Suprapubic skin (tissue), 4 donors: ENCODE measurements at regions not wholly inside any gene's neighbourhood (a gene's known extent, or its start where the extent isn't known, plus 50 kb on each side); places are given as distances from the start of the nearest gene placed in this dataset.

ENCODE experiments used
- DNase-seq, 2 donors: peaks; one replicate each; pipeline ENCODE4 v3.0.0-alpha.2; 2019; ENCODE audit warnings: low spot score in 2 of 2
- H3K27ac ChIP-seq: fragments of 200-600 bp; sonication (generic); one replicate; pipeline ENCODE4 v1.5.1; 2019
- H3K27me3 ChIP-seq: fragments of 200-600 bp; sonication (generic); one replicate; pipeline ENCODE4 v1.5.1; 2019
- H3K36me3 ChIP-seq: fragments of 200-600 bp; sonication (generic); one replicate; pipeline ENCODE4 v1.5.1; 2019
- H3K4me1 ChIP-seq: fragments of 200-600 bp; sonication (generic); one replicate; pipeline ENCODE4 v1.5.1; 2019
- H3K4me3 ChIP-seq: fragments of 200-600 bp; sonication (generic); one replicate; pipeline ENCODE4 v1.5.1; 2019; ENCODE audit warnings: mild to moderate bottlenecking
- H3K9me3 ChIP-seq: fragments of 200-600 bp; sonication (generic); one replicate; pipeline ENCODE4 v1.5.1; 2019
- CTCF ChIP-seq, 2 donors: fragments of 200-600 bp in 1 of 2; fragments of 450-650 bp in 1 of 2; sonication (generic) in 1 of 2; IDR thresholded peaks; one replicate each; pipeline ENCODE4 v1.5.1; 2016 to 2019; ENCODE audit warnings: antibody characterized with exemption in 2 of 2, mild to moderate bottlenecking in 1 of 2, moderate library complexity in 1 of 2
- EP300 ChIP-seq: sonication (generic); formaldehyde crosslinking; IDR thresholded peaks from one replicate; pipeline ENCODE4 v1.6.1; 2017; ENCODE audit warnings: antibody characterized with exemption
- POLR2A ChIP-seq, 2 donors: fragments of 450-650 bp; IDR thresholded peaks; one replicate each; pipeline ENCODE4 v1.6.1; 2017; ENCODE audit warnings: antibody characterized with exemption in 2 of 2, mild to moderate bottlenecking in 2 of 2, moderate library complexity in 2 of 2
- POLR2AphosphoS5 ChIP-seq, 3 donors: sonication (generic); formaldehyde crosslinking; IDR thresholded peaks; one replicate each; pipeline ENCODE4 v1.6.1; 2017; ENCODE audit warnings: antibody characterized with exemption in 3 of 3
- WGBS: methylation state at CpG from one replicate; pipeline ENCODE4 v1.1.5; 2018; 5-methylcytosine and 5-hydroxymethylcytosine counted together

GRCh38 chr1:187626056-187626455 lies 797.3 kb downstream of the PLA2G4A start:
- H3K27ac ChIP-seq, result no peak overlapping the region
- no peaks in the 10 kb centered on the region for H3K36me3 ChIP-seq
- H3K27me3 ChIP-seq, result no peaks in the 10 kb centered on the region
- no peak for DNase-seq
- no peaks in the 10 kb centered on the region for H3K9me3 ChIP-seq
- no peaks in the 10 kb centered on the region for H3K4me1 ChIP-seq
- TF ChIP-seq EP300 (no peak), POLR2AphosphoS5 (IDR thresholded peaks at IDR 0.05) (no peak), POLR2A (IDR thresholded peaks at IDR 0.05) (no peak), CTCF (IDR thresholded peaks at IDR 0.05) (no peak)
- H3K4me3 ChIP-seq, result no peak overlapping the region
- 29% methylated on average over 5 of the region's 5 CpGs for WGBS

DNA sequence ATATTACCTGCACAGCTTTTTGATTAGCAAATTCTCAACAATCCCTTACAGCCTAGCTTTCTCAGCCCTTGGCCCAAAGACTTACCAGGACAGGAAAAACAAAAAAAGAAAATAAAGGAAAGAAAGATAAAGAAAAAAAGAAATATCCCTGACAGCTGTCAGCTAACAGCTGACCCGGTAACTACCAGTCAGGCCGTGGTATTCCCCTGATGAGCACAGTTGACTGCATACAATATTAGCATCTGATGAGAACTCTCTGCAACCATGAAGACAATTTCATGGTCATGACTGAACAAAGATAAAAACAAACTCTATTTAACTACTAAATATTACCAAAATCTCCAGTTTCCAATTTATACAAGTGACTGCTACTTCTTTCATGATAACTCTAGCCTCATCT lies 798.8 kb downstream of the PLA2G4A start:
- peaks cover 4% of the 10 kb centered on the region for H3K9me3 ChIP-seq
- no peak overlapping the region for H3K4me3 ChIP-seq
- H3K4me1 ChIP-seq, result no peaks in the 10 kb centered on the region
- H3K27ac ChIP-seq, result no peak overlapping the region
- no peaks in the 10 kb centered on the region for H3K36me3 ChIP-seq
- no peak for TF ChIP-seq POLR2A (IDR thresholded peaks at IDR 0.05)
- TF ChIP-seq POLR2AphosphoS5 (IDR thresholded peaks at IDR 0.05), result no peak
- no peak for TF ChIP-seq CTCF (IDR thresholded peaks at IDR 0.05)
- no peak for TF ChIP-seq EP300
- WGBS, result 93% methylated on average over 2 of the region's 2 CpGs
- no peak for DNase-seq
- no peaks in the 10 kb centered on the region for H3K27me3 ChIP-seq

- Histone ChIP-seq H3K27ac (no peak overlapping the region), H3K4me1 (no peaks in the 10 kb centered on the region), H3K27me3 (no peaks in the 10 kb centered on the region), H3K9me3 (peaks cover 4% of the 10 kb centered on the region), H3K4me3 (no peak overlapping the region), H3K36me3 (no peaks in the 10 kb centered on the region)
- no peak for TF ChIP-seq EP300
- TF ChIP-seq CTCF (IDR thresholded peaks at IDR 0.05), result no peak
- no peak for TF ChIP-seq POLR2AphosphoS5 (IDR thresholded peaks at IDR 0.05)
- DNase-seq, result no peak
Measured at GRCh38 chr1:187629075-187629474, 800.3 kb downstream of the PLA2G4A start.

DNA sequence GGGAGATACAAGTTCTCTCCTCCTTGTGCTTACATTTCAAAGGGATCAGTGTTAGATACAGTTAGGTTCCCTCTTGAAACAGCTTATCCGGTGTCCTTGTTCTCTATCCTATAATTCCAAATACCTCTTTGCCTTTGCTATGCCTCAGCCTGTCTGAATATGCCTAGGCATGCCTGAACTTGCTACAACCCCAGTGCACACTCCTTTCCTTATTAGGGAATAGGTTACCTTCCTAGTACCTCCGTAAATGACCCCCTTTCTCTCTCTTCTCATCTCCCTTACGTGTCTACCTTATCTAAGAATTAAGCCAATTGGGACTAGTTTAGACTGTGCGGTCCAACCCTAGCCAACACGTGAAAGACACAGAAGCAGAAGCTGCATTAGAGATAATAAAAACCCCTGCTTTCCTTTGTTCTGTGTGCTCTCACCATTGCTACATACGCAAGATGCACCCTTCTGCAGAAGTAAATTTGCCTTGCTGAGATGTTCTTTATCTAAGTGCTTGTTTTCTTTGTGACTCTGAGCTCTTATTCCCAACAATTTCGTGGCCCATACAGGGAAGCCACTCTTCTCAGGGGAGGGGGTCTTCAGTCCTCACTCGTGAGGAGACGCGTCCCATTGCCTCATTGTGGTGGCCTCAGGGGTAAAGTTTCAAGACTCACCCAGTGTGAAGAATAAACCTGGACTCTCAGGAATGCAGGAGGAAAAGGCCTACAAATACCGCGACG lies 802.1 kb downstream of the PLA2G4A start:
- Histone ChIP-seq H3K27ac (no peak overlapping the region), H3K4me3 (no peak overlapping the region), H3K27me3 (no peaks in the 10 kb centered on the region), H3K4me1 (no peaks in the 10 kb centered on the region), H3K36me3 (no peaks in the 10 kb centered on the region), H3K9me3 (peaks cover 4% of the 10 kb centered on the region)
- 93% methylated on average over 13 of the region's 13 CpGs for WGBS
- no peak for TF ChIP-seq POLR2AphosphoS5 (IDR thresholded peaks at IDR 0.05)
- TF ChIP-seq POLR2A (IDR thresholded peaks at IDR 0.05), result no peak
- TF ChIP-seq CTCF (IDR thresholded peaks at IDR 0.05), result no peak
- DNase-seq, result no peak

- TF ChIP-seq CTCF (IDR thresholded peaks at IDR 0.05) (no peak), POLR2A (IDR thresholded peaks at IDR 0.05) (no peak), EP300 (no peak), POLR2AphosphoS5 (IDR thresholded peaks at IDR 0.05) (no peak)
- no peak for DNase-seq
- H3K36me3 ChIP-seq, result no peaks in the 10 kb centered on the region
- H3K9me3 ChIP-seq, result peaks cover 4% of the 10 kb centered on the region
- no peaks in the 10 kb centered on the region for H3K27me3 ChIP-seq
- no peaks in the 10 kb centered on the region for H3K4me1 ChIP-seq
- no peak overlapping the region for H3K27ac ChIP-seq
- 90% methylated on average over 5 of the region's 5 CpGs for WGBS
- H3K4me3 ChIP-seq, result no peak overlapping the region
Measured at GRCh38 chr1:187631381-187631675, 802.6 kb downstream of the PLA2G4A start.
